Activated CD8-positive, alpha-beta memory T cell treated with anti-CD3 and anti-CD28 coated beads, Interleukin-2, amount 10 ng/mL, durations not matched to agents 7 days and 5 days (primary cell): ENCODE measurements at regions not wholly inside any gene's neighbourhood (a gene's known extent, or its start where the extent isn't known, plus 50 kb on each side); places are given as distances from the start of the nearest gene placed in this dataset.

Source experiments
- ATAC-seq: fragments of 150-1000 bp; cut with Tn5 transposase; one replicate; pipeline ENCODE4 v1.10.0; 2021; ENCODE audit warnings: moderate library complexity
- CTCF ChIA-PET: fragments of 350-600 bp; sonication (Branson Sonifier 250); formaldehyde crosslinking; loops from one replicate; lab custom pipeline; 2021; ENCODE audit warnings: antibody characterized with exemption; lab: Charles Lee
- DNase-seq: peaks from one replicate; pipeline ENCODE4 v3.0.0-alpha.2; 2020
- H3K27ac Mint-ChIP-seq: one replicate; pipeline ENCODE4 v1.8.0; 2021; ENCODE audit warnings: mild to moderate bottlenecking, mixed read lengths
- H3K27me3 Mint-ChIP-seq: one replicate; pipeline ENCODE4 v1.8.0; 2021; ENCODE audit warnings: mixed read lengths
- H3K36me3 Mint-ChIP-seq: one replicate; pipeline ENCODE4 v1.8.0; 2021; ENCODE audit warnings: mild to moderate bottlenecking, mixed read lengths
- H3K4me1 Mint-ChIP-seq: one replicate; pipeline ENCODE4 v1.8.0; 2021; ENCODE audit warnings: mixed read lengths
- H3K4me3 Mint-ChIP-seq: one replicate; pipeline ENCODE4 v1.8.0; 2021; ENCODE audit warnings: mild to moderate bottlenecking, moderate library complexity, mixed read lengths
- H3K9me3 Mint-ChIP-seq: one replicate; pipeline ENCODE4 v1.8.0; 2022; ENCODE audit warnings: low read depth, mixed read lengths

GRCh38 chr22:27588268-27588667 is 213.3 kb downstream of the MN1 start:
- CTCF ChIA-PET: no interaction called here
- H3K27ac Mint-ChIP-seq: no peak overlapping the region
- H3K36me3 Mint-ChIP-seq: no peaks in the 10 kb centered on the region
- H3K9me3 Mint-ChIP-seq: peaks cover 4% of the 10 kb centered on the region
- no peaks in the 10 kb centered on the region for H3K27me3 Mint-ChIP-seq
- no peak for DNase-seq
- no peak for ATAC-seq
- H3K4me1 Mint-ChIP-seq: no peaks in the 10 kb centered on the region
- H3K4me3 Mint-ChIP-seq: no peak overlapping the region

DNA sequence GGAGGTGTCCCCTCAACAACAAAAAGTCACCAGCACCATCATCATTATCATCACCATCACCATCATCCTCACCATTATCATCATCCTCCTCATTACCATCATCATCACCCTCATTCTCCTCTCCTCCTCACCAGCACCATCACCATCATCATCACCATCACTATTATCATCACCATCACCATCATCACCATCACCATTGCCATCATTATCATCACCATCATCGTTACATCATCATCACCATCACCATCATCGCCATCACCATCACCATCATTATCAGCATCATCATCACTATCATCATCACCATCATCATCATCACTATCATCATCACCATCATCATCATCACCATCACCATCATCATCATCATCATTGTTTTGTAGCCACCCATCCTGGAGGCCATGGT is 212.6 kb downstream of the MN1 start:
- ATAC-seq (no peak), DNase-seq (no peak)
- Mint-ChIP-seq H3K36me3 (no peaks in the 10 kb centered on the region), H3K4me3 (no peak overlapping the region), H3K4me1 (no peaks in the 10 kb centered on the region), H3K27me3 (no peaks in the 10 kb centered on the region), H3K27ac (no peak overlapping the region), H3K9me3 (peaks cover 4% of the 10 kb centered on the region)
- CTCF ChIA-PET: no interaction called here

DNA sequence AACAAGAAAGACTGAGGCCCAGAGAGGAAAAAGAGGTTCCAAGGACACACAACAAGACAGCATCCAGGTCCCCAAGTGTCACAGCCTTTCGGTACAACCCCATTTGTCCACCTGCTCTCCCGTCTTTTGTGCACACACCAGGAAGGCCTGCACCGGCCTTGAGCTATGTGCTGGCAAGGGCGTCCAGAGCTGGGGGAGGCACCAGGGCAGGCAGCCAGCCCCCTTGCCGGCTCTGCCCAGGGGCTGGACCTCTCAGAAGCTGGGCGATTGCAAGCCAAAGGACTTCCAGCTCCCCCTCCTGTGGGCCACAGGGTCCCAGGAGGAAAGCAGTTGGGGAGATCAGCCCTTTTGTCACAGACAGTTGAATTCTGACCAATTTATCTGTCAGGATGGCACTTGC is 210.5 kb downstream of the MN1 start:
- Mint-ChIP-seq H3K27me3 (no peaks in the 10 kb centered on the region), H3K4me1 (no peaks in the 10 kb centered on the region), H3K36me3 (no peaks in the 10 kb centered on the region), H3K27ac (no peak overlapping the region), H3K9me3 (peaks cover 4% of the 10 kb centered on the region), H3K4me3 (no peak overlapping the region)
- no peak for ATAC-seq
- no peak for DNase-seq
- CTCF ChIA-PET: no interaction called here

- CTCF ChIA-PET: no interaction called here
- no peaks in the 10 kb centered on the region for H3K27me3 Mint-ChIP-seq
Observed at GRCh38 chr22:27593378-27593777, 208.2 kb downstream of the MN1 start.

GRCh38 chr22:27594020-27594419 is 207.5 kb downstream of the MN1 start:
- ATAC-seq: no peak
- Mint-ChIP-seq H3K4me3 (no peak overlapping the region), H3K27ac (no peak overlapping the region), H3K36me3 (no peaks in the 10 kb centered on the region), H3K4me1 (no peaks in the 10 kb centered on the region), H3K27me3 (no peaks in the 10 kb centered on the region), H3K9me3 (peaks cover under 1% of the 10 kb centered on the region)
- no peak for DNase-seq
- CTCF ChIA-PET: no interaction called here

More at GRCh38 chr22:27593378-27593777, 208.2 kb downstream of the MN1 start:
- Mint-ChIP-seq H3K9me3 (peaks cover 4% of the 10 kb centered on the region), H3K4me1 (no peaks in the 10 kb centered on the region), H3K27ac (no peak overlapping the region), H3K36me3 (no peaks in the 10 kb centered on the region), H3K4me3 (no peak overlapping the region)
- ATAC-seq (no peak), DNase-seq (no peak)

GRCh38 chr22:27594474-27595134 is 207.0 kb downstream of the MN1 start:
- no peaks in the 10 kb centered on the region for H3K36me3 Mint-ChIP-seq

GRCh38 chr22:27596133-27596870 is 205.3 kb downstream of the MN1 start:
- Mint-ChIP-seq H3K27ac (no peak overlapping the region), H3K27me3 (no peaks in the 10 kb centered on the region)
- CTCF ChIA-PET: no interaction called here

More at GRCh38 chr22:27594474-27595134, 207.0 kb downstream of the MN1 start:
- H3K9me3 Mint-ChIP-seq: no peaks in the 10 kb centered on the region
- ATAC-seq (no peak), DNase-seq (no peak)
- H3K4me3 Mint-ChIP-seq: no peak overlapping the region
- CTCF ChIA-PET: no interaction called here
- H3K4me1 Mint-ChIP-seq: no peaks in the 10 kb centered on the region
- no peak overlapping the region for H3K27ac Mint-ChIP-seq
- H3K27me3 Mint-ChIP-seq: no peaks in the 10 kb centered on the region

DNA sequence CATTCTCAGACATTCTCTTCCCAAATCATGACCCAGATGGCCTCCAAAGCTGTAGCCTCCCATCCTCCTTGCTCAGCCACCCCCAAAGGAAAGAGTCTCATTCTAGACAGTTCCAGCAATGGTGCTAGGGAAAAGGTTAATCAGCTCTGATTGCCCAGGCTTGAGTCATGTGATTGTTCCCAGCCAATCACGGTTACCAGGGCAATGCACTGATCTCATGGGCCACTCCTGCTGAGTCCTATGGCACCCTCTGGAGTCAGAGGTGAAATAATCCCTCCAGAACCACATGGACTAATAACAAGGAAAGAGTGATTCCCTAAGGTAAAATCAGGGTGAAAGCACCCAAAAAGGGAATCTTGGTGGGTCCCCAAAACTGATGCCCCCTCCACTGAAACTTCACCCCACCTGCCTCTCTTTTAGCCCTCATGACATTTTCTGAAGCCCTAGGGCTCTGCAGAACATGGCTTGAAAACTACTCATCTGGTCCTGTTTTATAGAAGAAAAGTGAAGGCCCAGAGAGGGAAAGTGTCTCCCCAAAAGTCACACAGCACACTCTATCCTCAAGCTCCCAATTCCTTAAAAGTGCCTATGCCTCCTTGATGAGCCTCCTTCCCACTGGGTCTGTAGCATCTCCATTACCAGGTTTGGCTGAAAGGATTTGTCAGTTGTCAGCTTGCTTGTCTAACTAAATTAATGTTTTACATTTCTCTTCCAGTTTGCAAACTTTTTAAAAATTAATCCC is 203.7 kb downstream of the MN1 start:
- H3K36me3 Mint-ChIP-seq: no peaks in the 10 kb centered on the region
- ATAC-seq (no peak), DNase-seq (no peak)
- no peaks in the 10 kb centered on the region for H3K9me3 Mint-ChIP-seq
- no peaks in the 10 kb centered on the region for H3K4me1 Mint-ChIP-seq
- no peak overlapping the region for H3K27ac Mint-ChIP-seq
- H3K27me3 Mint-ChIP-seq: no peaks in the 10 kb centered on the region
- H3K4me3 Mint-ChIP-seq: no peak overlapping the region
- CTCF ChIA-PET: interaction anchor here (0.6 to 1.7 kb wide), 2 partner anchors 14 to 15 kb away, joined by 3 read pairs; no protein-coding TSS in a partner anchor

More at GRCh38 chr22:27596133-27596870, 205.3 kb downstream of the MN1 start:
- Mint-ChIP-seq H3K4me3 (no peak overlapping the region), H3K9me3 (no peaks in the 10 kb centered on the region), H3K36me3 (no peaks in the 10 kb centered on the region), H3K4me1 (no peaks in the 10 kb centered on the region)
- DNase-seq: no peak
- ATAC-seq: no peak

DNA sequence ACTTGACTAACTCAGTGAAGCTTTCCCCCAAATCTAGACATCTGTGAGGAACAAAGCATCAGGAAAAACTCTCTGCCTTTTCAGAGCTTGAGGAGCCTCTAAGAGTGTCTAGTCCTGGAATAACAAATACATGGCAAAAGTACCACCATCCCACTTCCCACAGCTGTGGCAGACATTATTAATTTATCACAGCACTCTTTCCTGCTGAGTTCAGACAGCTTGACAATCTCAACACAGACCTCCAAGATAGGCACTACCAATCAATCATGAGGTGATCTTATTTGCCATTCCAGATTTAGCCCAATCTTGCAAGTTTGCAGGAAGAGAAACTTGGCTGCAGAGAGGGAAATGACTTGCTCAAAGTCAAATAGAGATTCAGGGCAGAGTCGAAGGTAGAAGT is 202.8 kb downstream of the MN1 start:
- H3K9me3 Mint-ChIP-seq: no peaks in the 10 kb centered on the region
- no peak overlapping the region for H3K4me3 Mint-ChIP-seq
- H3K36me3 Mint-ChIP-seq: no peaks in the 10 kb centered on the region
- CTCF ChIA-PET: interaction anchor here (1.7 kb wide), 1 partner anchor 15 kb away, joined by 3 read pairs; no protein-coding TSS in a partner anchor
- DNase-seq (no peak), ATAC-seq (no peak)
- no peaks in the 10 kb centered on the region for H3K4me1 Mint-ChIP-seq
- H3K27me3 Mint-ChIP-seq: no peaks in the 10 kb centered on the region
- H3K27ac Mint-ChIP-seq: no peak overlapping the region

DNA sequence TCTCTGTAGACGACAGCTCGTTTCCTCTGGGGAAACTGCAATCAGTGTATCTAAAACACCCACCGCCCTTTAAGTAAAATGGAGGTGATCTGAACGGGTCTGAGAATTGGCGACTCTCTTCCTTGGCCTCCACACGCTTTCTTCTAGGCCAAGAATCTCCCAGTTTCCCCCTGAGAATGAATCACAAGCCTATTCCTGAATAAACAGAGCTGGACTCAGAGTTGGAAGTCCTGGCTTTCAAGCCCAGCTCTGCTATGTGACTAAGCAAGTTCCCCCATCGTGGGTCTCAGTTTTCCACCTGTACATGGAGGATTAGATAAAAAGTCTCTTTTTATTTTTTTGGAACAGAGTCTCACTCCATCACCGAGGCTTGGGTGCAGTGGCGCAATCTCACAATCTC is 200.4 kb downstream of the MN1 start:
- Mint-ChIP-seq H3K36me3 (no peaks in the 10 kb centered on the region), H3K4me1 (no peaks in the 10 kb centered on the region), H3K27ac (no peak overlapping the region), H3K4me3 (no peak overlapping the region), H3K9me3 (no peaks in the 10 kb centered on the region), H3K27me3 (no peaks in the 10 kb centered on the region)
- DNase-seq: no peak
- ATAC-seq: no peak
- CTCF ChIA-PET: interaction anchor here (0.7 kb wide), 1 partner anchor 11 kb away, joined by 3 read pairs; no protein-coding TSS in a partner anchor

GRCh38 chr22:27602390-27602789 is 199.2 kb downstream of the MN1 start:
- Mint-ChIP-seq H3K27ac (no peak overlapping the region), H3K9me3 (no peaks in the 10 kb centered on the region), H3K27me3 (no peaks in the 10 kb centered on the region), H3K36me3 (no peaks in the 10 kb centered on the region), H3K4me1 (no peaks in the 10 kb centered on the region), H3K4me3 (no peak overlapping the region)
- ATAC-seq: no peak
- no peak for DNase-seq
- CTCF ChIA-PET: no interaction called here

- CTCF ChIA-PET: no interaction called here
- H3K4me3 Mint-ChIP-seq: no peak overlapping the region
Observed at GRCh38 chr22:27603111-27603799, 198.3 kb downstream of the MN1 start.

DNA sequence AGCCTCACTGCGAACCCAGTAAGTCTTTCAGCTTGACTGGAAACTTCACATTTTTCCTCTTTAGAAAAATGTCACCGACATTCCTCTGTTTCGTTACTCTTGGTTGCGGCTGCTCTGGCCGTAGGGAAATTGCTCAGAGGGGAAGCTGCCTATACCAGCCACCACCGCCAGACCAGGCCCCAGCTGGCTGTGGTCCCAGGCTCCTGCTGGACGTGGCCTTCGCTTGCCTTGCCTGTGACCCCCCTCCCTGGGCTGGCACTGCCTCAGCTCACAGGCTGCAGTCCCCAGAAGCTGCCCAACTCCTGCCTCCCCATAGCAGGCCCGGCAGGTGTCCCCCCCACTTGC is 197.8 kb downstream of the MN1 start:
- CTCF ChIA-PET: no interaction called here
- Mint-ChIP-seq H3K27me3 (no peaks in the 10 kb centered on the region), H3K27ac (no peak overlapping the region), H3K9me3 (no peaks in the 10 kb centered on the region), H3K36me3 (no peaks in the 10 kb centered on the region), H3K4me3 (no peak overlapping the region), H3K4me1 (no peaks in the 10 kb centered on the region)
- ATAC-seq: no peak
- DNase-seq: no peak

More at GRCh38 chr22:27603111-27603799, 198.3 kb downstream of the MN1 start:
- DNase-seq: no peak
- Mint-ChIP-seq H3K4me1 (no peaks in the 10 kb centered on the region), H3K36me3 (no peaks in the 10 kb centered on the region), H3K27me3 (no peaks in the 10 kb centered on the region), H3K9me3 (no peaks in the 10 kb centered on the region), H3K27ac (no peak overlapping the region)
- ATAC-seq: no peak
